GM13977 (cell line): ENCODE measurements at regions not wholly inside any gene's neighbourhood (a gene's known extent, or its start where the extent isn't known, plus 50 kb on each side); places are given as distances from the start of the nearest gene placed in this dataset.

Experiments used
- DNase-seq: peaks from one replicate; pipeline ENCODE4 v3.0.0; 2012; ENCODE audit warnings: low spot score
- CTCF ChIP-seq: IDR thresholded peaks from 2 replicates; pipeline ENCODE4 v1.5.1; 2012; ENCODE audit warnings: mild to moderate bottlenecking, control low read depth; ENCODE audit not compliant: insufficient read depth; ENCODE audit errors: extremely low read depth, missing control alignments
- in situ Hi-C: fragments of 300-500 bp; cut with MboI; formaldehyde crosslinking; loops from one replicate; pipeline ENCODE4 v1.12.0; 2022; ENCODE audit warnings: low sequenced_read_pairs, low pct_unique_long_range_greater_than_20kb, mixed read lengths, inconsistent platforms; ENCODE audit not compliant: unreplicated experiment

GRCh38 chrX:42460706-42461105 is 317.3 kb downstream of the PPP1R2C start:
- in situ Hi-C loops = no loop called here
- DNase-seq = no peak
- TF ChIP-seq CTCF = no peak

DNA sequence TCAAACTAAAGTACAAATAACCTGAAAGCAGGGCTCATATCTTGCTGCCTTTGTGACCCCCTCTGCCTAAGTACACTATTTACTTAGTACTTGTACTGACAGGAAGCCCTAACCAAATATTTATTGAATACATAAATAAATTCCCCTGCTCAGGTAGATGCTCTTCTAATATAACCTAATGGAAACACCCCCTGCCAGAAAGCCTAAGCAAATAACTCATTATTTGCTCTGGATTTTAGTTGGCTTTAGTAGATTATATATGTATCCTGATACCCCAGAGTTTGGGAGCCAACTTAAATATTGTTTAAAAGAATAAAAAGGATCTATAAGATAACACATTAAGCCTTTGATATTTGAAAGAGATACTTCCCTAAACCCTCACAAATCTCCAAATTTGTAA is 318.2 kb downstream of the PPP1R2C start:
- no peak for DNase-seq
- TF ChIP-seq CTCF = no peak
- in situ Hi-C loops = no loop called here

DNA sequence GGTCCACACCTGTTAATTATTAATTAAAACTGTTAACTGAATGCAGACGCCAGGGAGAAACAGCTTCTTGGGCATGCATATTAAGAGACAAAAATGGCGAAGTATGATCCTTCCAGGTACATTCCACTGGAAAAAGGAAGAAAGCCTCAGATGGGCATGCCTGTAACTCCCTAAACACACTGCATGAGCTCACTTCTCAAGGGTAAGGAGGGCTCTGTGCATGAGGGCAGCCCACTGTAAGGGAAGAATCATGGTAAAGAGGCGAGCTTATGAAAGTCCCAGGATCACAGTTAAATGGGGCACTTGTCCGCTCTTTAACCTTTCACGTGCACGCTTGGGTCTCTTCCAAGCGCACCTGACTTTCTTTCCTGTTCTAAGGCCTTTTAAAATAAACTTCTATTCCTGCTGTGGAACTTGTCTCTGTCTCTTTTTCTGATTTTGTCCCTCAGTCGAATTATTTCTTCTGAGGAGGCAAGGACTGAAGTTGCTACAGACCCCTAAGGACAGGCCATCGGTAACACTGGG is 321.7 kb downstream of the PPP1R2C start:
- no peak for TF ChIP-seq CTCF
- in situ Hi-C loops = no loop called here
- DNase-seq = no peak

GRCh38 chrX:42450228-42450627 is 327.7 kb downstream of the PPP1R2C start:
- in situ Hi-C loops = no loop called here
- DNase-seq = no peak
- no peak for TF ChIP-seq CTCF

DNA sequence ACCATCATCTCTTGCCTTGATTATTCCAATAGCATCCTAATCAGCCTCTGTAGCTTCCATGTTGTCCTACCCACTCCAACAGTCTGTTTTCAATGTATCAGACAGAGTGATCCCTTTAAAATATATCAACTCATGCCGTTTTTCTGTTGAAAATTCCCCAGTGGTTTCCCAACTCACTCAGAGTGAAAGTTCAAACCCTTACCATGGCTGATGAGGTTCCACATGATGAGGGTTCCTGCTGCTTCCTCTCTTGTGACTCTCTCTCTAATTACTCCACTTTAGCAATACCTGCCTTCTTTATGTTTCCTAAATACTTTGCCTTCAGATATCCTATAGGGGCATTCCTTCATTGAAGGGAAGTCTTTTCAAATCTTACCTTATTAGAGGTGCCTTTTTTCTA is 334.7 kb downstream of the PPP1R2C start:
- no peak for TF ChIP-seq CTCF
- no peak for DNase-seq
- in situ Hi-C loops = no loop called here

GRCh38 chrX:42442745-42443144 is 335.2 kb downstream of the PPP1R2C start:
- no peak for DNase-seq
- in situ Hi-C loops = no loop called here
- no peak for TF ChIP-seq CTCF

DNA sequence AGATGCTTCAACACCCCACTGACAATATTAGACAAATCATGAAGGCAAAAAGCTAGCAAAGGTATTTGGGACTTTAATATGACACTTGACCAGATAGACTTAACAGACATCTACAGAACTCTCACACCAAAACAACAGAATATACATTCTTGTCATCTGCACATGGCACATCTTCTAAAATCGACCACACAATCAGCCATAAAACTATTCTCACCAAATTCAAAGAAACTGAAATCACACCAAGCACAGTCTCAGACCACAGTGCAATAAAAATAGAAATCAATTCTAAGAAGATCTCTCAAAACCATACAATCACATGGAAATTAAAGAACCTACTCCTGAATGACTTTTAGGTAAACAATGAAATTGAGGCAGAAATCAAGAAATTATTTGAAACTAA is 340.8 kb downstream of the PPP1R2C start:
- DNase-seq = no peak
- in situ Hi-C loops = no loop called here
- TF ChIP-seq CTCF = no peak
